ENCODE measurements at regions not wholly inside any gene's neighbourhood (a gene's known extent, or its start where the extent isn't known, plus 50 kb on each side); places are given as distances from the start of the nearest gene placed in this dataset.
"Not testable (repeated sequence)": the region's sequence is repeated elsewhere in the genome, so short reads cannot be mapped to it uniquely, and the experiment has no call there.

DNA sequence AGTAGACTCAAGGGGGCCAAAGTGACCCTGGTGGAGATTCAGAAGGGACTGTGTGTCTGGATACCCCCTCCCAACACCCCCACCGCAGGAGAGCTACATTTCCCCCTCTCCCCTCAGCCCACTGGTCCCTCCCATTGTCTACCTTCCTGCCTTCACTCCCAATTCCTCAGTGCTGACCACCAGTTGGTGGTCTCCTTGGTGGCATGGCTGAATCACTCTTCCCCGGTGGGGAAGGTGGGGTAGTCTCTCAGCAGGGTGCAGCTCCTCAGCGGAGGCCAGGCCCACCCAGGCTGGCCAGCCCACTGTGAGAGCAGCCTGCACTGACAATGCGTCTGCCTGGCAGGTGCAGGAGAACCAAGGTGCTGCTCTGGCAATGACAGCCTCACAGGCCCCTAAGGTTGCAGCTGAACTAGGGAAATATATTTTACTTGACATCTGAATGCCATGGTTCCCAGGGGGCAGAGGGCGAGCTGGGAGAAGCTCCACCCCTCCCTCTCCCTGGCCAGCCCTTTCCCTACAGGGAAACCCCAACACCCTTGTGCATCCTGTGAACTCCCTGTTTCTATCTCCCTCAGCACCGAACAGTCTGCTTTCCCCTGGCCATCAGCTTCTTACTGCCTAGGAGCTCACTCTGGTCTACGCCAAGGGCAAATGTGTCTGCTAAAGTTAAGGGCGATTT is 62.6 kb upstream of the PAX8 start:
- peaks cover 2% of the 10 kb centered on the region for H3K9me3 Mint-ChIP-seq (ENCODE audit: unreplicated experiment)
- TF ChIP-seq, protein P1, sequence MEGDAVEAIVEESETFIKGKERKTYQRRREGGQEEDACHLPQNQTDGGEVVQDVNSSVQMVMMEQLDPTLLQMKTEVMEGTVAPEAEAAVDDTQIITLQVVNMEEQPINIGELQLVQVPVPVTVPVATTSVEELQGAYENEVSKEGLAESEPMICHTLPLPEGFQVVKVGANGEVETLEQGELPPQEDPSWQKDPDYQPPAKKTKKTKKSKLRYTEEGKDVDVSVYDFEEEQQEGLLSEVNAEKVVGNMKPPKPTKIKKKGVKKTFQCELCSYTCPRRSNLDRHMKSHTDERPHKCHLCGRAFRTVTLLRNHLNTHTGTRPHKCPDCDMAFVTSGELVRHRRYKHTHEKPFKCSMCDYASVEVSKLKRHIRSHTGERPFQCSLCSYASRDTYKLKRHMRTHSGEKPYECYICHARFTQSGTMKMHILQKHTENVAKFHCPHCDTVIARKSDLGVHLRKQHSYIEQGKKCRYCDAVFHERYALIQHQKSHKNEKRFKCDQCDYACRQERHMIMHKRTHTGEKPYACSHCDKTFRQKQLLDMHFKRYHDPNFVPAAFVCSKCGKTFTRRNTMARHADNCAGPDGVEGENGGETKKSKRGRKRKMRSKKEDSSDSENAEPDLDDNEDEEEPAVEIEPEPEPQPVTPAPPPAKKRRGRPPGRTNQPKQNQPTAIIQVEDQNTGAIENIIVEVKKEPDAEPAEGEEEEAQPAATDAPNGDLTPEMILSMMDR (IDR thresholded peaks at IDR 0.05; ENCODE audit: partially characterized antibody, unreplicated experiment), result no peak
- H3K4me1 Mint-ChIP-seq (ENCODE audit: low read depth, unreplicated experiment), result no peaks in the 10 kb centered on the region
- H3K4me3 Mint-ChIP-seq (ENCODE audit: unreplicated experiment), result no peak overlapping the region
- no peak overlapping the region for H3K27ac Mint-ChIP-seq (ENCODE audit: unreplicated experiment)
- H3K27me3 Mint-ChIP-seq (ENCODE audit: unreplicated experiment), result peaks cover 2% of the 10 kb centered on the region
- no peaks in the 10 kb centered on the region for H3K36me3 Mint-ChIP-seq (ENCODE audit: unreplicated experiment)
- no peak for DNase-seq

DNA sequence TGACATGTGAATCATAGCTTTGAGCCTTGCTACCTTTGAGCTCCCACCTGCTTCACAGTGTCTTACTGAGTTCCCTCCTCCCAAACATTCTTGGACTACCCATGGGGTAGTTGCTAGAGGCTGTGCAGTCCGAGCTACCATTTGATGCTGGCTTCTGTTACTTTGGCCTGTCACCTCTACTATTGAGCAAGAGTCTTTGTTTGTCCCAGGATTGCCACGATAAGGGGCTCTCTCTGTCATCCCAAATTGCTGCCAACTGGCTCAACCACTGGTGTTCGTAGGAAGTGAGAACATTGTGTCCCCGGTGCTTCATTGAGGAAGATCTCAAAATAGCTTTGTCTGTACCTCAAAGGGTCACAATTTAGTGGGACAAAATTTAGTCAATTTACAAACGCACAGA is 59.1 kb upstream of the PAX8 start:
- Mint-ChIP-seq H3K9me3 (ENCODE audit: unreplicated experiment) (peaks cover 2% of the 10 kb centered on the region), H3K27ac (ENCODE audit: unreplicated experiment) (no peak overlapping the region), H3K4me3 (ENCODE audit: unreplicated experiment) (no peak overlapping the region), H3K36me3 (ENCODE audit: unreplicated experiment) (no peaks in the 10 kb centered on the region), H3K27me3 (ENCODE audit: unreplicated experiment) (peaks cover 2% of the 10 kb centered on the region), H3K4me1 (ENCODE audit: low read depth, unreplicated experiment) (no peaks in the 10 kb centered on the region)
- DNase-seq, result no peak
- TF ChIP-seq, protein P1 (IDR thresholded peaks at IDR 0.05; ENCODE audit: partially characterized antibody, unreplicated experiment), result no peak

DNA sequence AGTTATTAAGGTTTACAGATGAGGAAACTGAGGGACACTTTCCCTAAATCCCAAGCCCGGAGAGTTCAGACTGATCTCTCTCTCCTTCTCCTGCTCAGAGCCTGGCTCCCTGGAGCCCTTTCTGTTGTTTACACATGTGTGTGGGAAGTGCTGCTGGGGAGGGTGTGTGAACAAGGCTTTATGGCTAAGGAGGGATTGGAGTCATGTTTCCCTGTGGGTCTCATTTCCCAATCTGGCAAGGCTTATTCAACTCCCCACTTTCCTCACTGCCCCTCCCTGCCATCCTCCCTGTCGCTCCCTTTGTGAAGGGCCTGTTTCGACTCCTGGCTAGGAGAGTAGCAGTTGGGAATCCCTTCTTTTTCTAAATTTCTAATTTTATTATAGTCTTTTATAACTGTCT is 57.3 kb upstream of the PAX8 start:
- not testable (repeated sequence) for H3K9me3 Mint-ChIP-seq (ENCODE audit: unreplicated experiment); DNase-seq; H3K4me1 Mint-ChIP-seq (ENCODE audit: low read depth, unreplicated experiment); H3K4me3 Mint-ChIP-seq (ENCODE audit: unreplicated experiment); H3K27me3 Mint-ChIP-seq (ENCODE audit: unreplicated experiment); H3K36me3 Mint-ChIP-seq (ENCODE audit: unreplicated experiment); H3K27ac Mint-ChIP-seq (ENCODE audit: unreplicated experiment)

DNA sequence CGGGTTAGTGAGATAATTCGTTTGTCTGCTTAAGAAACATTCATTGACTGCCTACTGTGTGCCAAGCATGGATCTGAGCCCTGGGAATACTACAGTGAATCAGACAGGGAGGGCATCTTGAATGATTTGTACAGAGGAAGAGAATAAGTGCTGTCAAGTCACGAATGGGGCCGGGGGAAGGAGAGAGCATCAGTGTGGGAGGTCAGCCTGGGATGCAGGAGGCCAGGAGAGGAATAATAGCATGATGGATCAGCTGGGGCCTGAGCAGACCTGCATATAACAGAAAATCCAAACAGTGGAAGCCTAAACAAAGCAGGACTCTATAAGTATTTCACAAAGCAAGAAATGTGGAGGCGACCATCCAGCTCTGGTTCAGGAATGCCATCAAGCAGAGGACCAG is 55.4 kb upstream of the PAX8 start:
- Mint-ChIP-seq H3K36me3 (ENCODE audit: unreplicated experiment) (no peaks in the 10 kb centered on the region), H3K27me3 (ENCODE audit: unreplicated experiment) (peaks cover 2% of the 10 kb centered on the region), H3K4me3 (ENCODE audit: unreplicated experiment) (no peak overlapping the region), H3K9me3 (ENCODE audit: unreplicated experiment) (peaks cover 2% of the 10 kb centered on the region), H3K4me1 (ENCODE audit: low read depth, unreplicated experiment) (no peaks in the 10 kb centered on the region), H3K27ac (ENCODE audit: unreplicated experiment) (no peak overlapping the region)
- TF ChIP-seq, protein P1 (IDR thresholded peaks at IDR 0.05; ENCODE audit: partially characterized antibody, unreplicated experiment), result no peak
- DNase-seq, result no peak

DNA sequence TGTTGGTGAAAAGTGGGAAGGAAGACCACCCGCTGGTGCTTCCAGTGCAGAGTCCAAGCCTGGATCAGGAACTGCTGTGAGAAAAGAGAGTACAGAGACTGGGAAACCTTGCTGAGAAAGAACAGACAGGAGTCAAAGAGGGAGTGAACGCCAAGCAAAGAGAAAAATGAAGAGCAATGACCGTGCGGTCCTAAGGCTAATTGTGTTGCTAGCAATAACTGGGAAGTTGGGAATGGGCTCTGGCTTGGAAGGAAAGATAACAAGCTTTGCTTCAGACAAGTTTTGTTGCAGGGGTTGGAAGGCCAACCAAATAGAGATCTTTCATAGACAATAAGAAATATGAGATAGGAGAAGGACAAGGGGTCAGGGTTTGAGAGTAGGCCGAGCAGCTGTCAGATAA is 55.0 kb upstream of the PAX8 start:
- H3K27me3 Mint-ChIP-seq (ENCODE audit: unreplicated experiment); DNase-seq; H3K4me1 Mint-ChIP-seq (ENCODE audit: low read depth, unreplicated experiment); H3K27ac Mint-ChIP-seq (ENCODE audit: unreplicated experiment); H3K36me3 Mint-ChIP-seq (ENCODE audit: unreplicated experiment); H3K4me3 Mint-ChIP-seq (ENCODE audit: unreplicated experiment); H3K9me3 Mint-ChIP-seq (ENCODE audit: unreplicated experiment): not testable (repeated sequence)

DNA sequence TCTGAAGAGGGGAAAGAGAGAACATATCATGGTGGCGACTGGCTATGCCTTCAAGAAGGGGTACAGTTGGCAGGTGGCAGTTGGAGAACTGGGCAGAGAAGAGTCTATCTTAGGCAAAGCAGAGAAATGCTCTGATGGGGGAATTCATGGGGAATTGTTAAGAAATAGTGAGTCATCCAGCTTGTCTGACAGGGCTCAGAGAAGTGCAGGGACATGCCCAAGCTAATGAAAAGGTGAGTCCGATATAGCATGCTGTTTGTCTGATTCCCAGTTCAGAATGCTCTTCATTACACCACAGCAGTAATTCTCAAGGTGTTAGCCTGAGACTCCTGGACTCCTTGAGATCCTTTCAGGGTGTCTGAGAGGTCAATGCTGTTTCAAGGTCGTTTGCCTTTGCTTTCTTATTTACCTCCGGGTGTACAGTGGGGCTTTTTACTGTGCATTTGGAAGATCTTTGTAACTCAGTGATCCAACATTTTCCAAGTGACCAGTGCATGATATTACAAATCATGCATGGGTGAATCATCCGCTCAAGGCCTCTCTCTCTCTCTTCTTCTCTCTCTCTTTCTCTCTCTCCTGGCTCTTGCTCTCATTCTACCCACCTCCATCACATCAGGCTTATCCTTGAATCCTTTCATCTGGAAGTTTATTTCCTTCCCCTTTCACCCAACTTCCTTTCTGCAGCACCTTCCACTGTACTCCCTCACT is 51.5 kb upstream of the PAX8 start:
- H3K4me1 Mint-ChIP-seq (ENCODE audit: low read depth, unreplicated experiment); H3K27me3 Mint-ChIP-seq (ENCODE audit: unreplicated experiment); H3K4me3 Mint-ChIP-seq (ENCODE audit: unreplicated experiment); H3K27ac Mint-ChIP-seq (ENCODE audit: unreplicated experiment); H3K36me3 Mint-ChIP-seq (ENCODE audit: unreplicated experiment); DNase-seq; H3K9me3 Mint-ChIP-seq (ENCODE audit: unreplicated experiment): not testable (repeated sequence)

DNA sequence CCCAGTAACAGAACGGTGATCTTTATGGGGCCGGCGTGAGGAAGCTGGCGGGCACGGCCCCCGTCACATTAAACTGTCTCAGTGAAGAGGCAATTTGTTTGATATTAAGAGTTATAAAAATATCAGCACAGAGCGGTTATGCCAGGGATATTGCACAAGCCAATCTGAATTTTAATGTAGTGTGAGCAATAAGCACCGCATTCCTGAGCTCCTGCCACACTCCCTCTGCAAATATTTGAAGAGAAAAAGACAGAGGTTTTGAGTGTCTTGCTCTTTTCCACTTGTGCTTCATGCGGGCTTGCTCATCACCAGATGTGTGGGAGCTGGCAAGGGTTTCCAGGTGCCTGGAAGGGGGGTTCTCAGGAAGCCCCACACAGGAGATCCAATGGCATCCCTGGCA is 50.3 kb upstream of the PAX8 start:
- H3K27me3 Mint-ChIP-seq (ENCODE audit: unreplicated experiment), result peaks cover 10% of the 10 kb centered on the region
- not testable (repeated sequence) for H3K27ac Mint-ChIP-seq (ENCODE audit: unreplicated experiment); H3K36me3 Mint-ChIP-seq (ENCODE audit: unreplicated experiment); H3K4me3 Mint-ChIP-seq (ENCODE audit: unreplicated experiment); H3K9me3 Mint-ChIP-seq (ENCODE audit: unreplicated experiment); DNase-seq
- H3K4me1 Mint-ChIP-seq (ENCODE audit: low read depth, unreplicated experiment), result peaks cover 15% of the 10 kb centered on the region

DNA sequence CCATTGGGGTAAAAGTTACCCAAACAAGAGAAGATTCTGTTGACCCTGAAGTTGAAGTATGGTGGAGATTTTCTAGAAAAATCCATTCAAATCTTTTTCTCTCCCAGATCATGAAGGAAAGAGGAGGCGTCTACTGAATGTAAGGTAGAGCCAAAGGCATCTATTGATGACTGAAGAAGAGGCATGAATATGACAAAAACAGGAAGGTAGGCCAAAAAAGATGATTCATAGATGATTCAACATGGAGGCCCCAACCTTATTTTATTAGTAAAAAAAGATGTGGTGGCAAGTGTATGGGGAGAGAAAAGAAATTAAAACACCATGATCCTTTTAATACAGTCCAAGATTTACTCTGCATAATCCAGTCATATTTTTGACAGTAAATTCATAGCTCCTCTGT is 49.9 kb upstream of the PAX8 start:
- not testable (repeated sequence) for H3K36me3 Mint-ChIP-seq (ENCODE audit: unreplicated experiment); DNase-seq; H3K27ac Mint-ChIP-seq (ENCODE audit: unreplicated experiment); H3K4me3 Mint-ChIP-seq (ENCODE audit: unreplicated experiment); H3K9me3 Mint-ChIP-seq (ENCODE audit: unreplicated experiment)
- H3K4me1 Mint-ChIP-seq (ENCODE audit: low read depth, unreplicated experiment), result peaks cover 15% of the 10 kb centered on the region
- peaks cover 10% of the 10 kb centered on the region for H3K27me3 Mint-ChIP-seq (ENCODE audit: unreplicated experiment)

All from glutamatergic neuron (in vitro differentiated cells).